Spleen (tissue), 11 donors: ENCODE measurements at regions not wholly inside any gene's neighbourhood (a gene's known extent, or its start where the extent isn't known, plus 50 kb on each side); places are given as distances from the start of the nearest gene placed in this dataset.

Experiments
- DNase-seq: peaks from one replicate; pipeline ENCODE4 v3.0.0-alpha.2; 2020
- H3K27ac ChIP-seq, 8 donors: fragments of 200-600 bp; sonication (generic) in 7 of 8; 1 replicate in 4 of 8; 2 replicates in 4 of 8; pipeline versions ENCODE4 v1.5.0 to v1.8.0; 2016 to 2021; ENCODE audit warnings: inconsistent platforms in 4 of 8, mild to moderate bottlenecking in 4 of 8, moderate library complexity in 1 of 8
- H3K27me3 ChIP-seq, 7 donors: fragments of 200-600 bp; sonication (generic) in 6 of 7; replicated peaks in 1 of 7; 1 replicate in 4 of 7; 2 replicates in 3 of 7; pipeline versions ENCODE4 v1.5.0 to v1.8.0; 2016 to 2021; ENCODE audit warnings: inconsistent platforms in 3 of 7, mild to moderate bottlenecking in 1 of 7
- H3K36me3 ChIP-seq, 6 donors: fragments of 200-600 bp; sonication (generic) in 5 of 6; 1 replicate in 4 of 6; 2 replicates in 2 of 6; pipeline versions ENCODE4 v1.5.0 to v1.8.0; 2016 to 2021; ENCODE audit warnings: inconsistent platforms in 2 of 6
- H3K4me1 ChIP-seq, 6 donors: fragments of 200-600 bp; sonication (generic) in 5 of 6; 1 replicate in 3 of 6; 2 replicates in 3 of 6; pipeline versions ENCODE4 v1.5.0 to v1.8.0; 2016 to 2021; ENCODE audit warnings: inconsistent platforms in 3 of 6
- H3K4me3 ChIP-seq, 8 donors: fragments of 200-600 bp; sonication (generic) in 7 of 8; 1 replicate in 4 of 8; 2 replicates in 4 of 8; pipeline versions ENCODE4 v1.5.0 to v1.8.0; 2016 to 2021; ENCODE audit warnings: inconsistent platforms in 4 of 8, mild to moderate bottlenecking in 4 of 8, moderate library complexity in 2 of 8
- H3K9me3 ChIP-seq, 8 donors: fragments of 200-600 bp; sonication (generic) in 7 of 8; 1 replicate in 4 of 8; 2 replicates in 4 of 8; pipeline versions ENCODE4 v1.5.0 to v1.8.0; 2016 to 2021; ENCODE audit warnings: inconsistent platforms in 4 of 8
- CTCF ChIP-seq, 11 experiments: fragments of 200-600 bp in 7 of 11; fragments of 450-650 bp in 4 of 11; sonication (generic) in 4 of 11; IDR thresholded peaks in 8 of 11; conservative IDR thresholded peaks in 3 of 11; 1 replicate in 7 of 11; 2 replicates in 4 of 11; pipeline versions ENCODE4 v1.4.0 to v1.8.0; 2016 to 2021; ENCODE audit warnings: antibody characterized with exemption in 11 of 11, inconsistent platforms in 4 of 11, mild to moderate bottlenecking in 1 of 11
- POLR2A ChIP-seq, 3 donors: fragments of 450-650 bp; IDR thresholded peaks; one replicate each; pipeline ENCODE4 v1.5.1; 2017; ENCODE audit warnings: antibody characterized with exemption in 3 of 3, mild to moderate bottlenecking in 1 of 3
- POLR2AphosphoS5 ChIP-seq, 3 donors: sonication (generic); formaldehyde crosslinking; IDR thresholded peaks; one replicate each; pipeline ENCODE4 v1.5.1; 2017; ENCODE audit warnings: antibody characterized with exemption in 3 of 3
- WGBS, 5 donors: extraction: QIAGEN DNeasy Blood & Tissue Kit in 3 of 5; methylation state at CpG; one replicate each; pipeline versions ENCODE4 v1.1.5 to v1.1.7; 2013 to 2018; 5-methylcytosine and 5-hydroxymethylcytosine counted together
- intact Hi-C: fragments of 100-400 bp; cut with DNase I; formaldehyde crosslinking; loops from one replicate; pipeline ENCODE4 v1.15.0; 2023; ENCODE audit warnings: low total_unique reads
- donor health status: healthy with polysubstance abuse.
- donor health status: DM: no; HTN: no; CAD: no; lungs with moderate emphysema.
- donor health status: DM: no; HTN: no; CAD: no.
- donor health status: Bipolar disorder and iron deficiency.
- donor health status: healthy.
- donor health status: DM: no; HTN: no; CAD: no.
- donor health status: DM: yes; HTN: yes; CAD: no.

- intact Hi-C loops = no loop called here
- H3K36me3 ChIP-seq = no peaks in the 10 kb centered on the region
- no peak for DNase-seq
- H3K4me3 ChIP-seq = no peak overlapping the region
- H3K27ac ChIP-seq = no peak overlapping the region
- no peaks in the 10 kb centered on the region for H3K4me1 ChIP-seq
- no peaks in the 10 kb centered on the region for H3K9me3 ChIP-seq
- TF ChIP-seq CTCF (IDR thresholded peaks at IDR 0.05 in 8 of 11, conservative IDR thresholded peaks at IDR 0.05 in 3 of 11) (no peak), POLR2A (IDR thresholded peaks at IDR 0.05) (no peak), POLR2AphosphoS5 (IDR thresholded peaks at IDR 0.05) (no peak)
- H3K27me3 ChIP-seq = no peaks in the 10 kb centered on the region
Measured at GRCh38 chr12:63208956-63209355, 58.0 kb upstream of the AVPR1A start.

- Histone ChIP-seq H3K27ac (no peak overlapping the region), H3K4me1 (no peaks in the 10 kb centered on the region), H3K4me3 (no peak overlapping the region), H3K27me3 (no peaks in the 10 kb centered on the region), H3K36me3 (no peaks in the 10 kb centered on the region), H3K9me3 (peaks cover 0 to 4% (median 0%) of the 10 kb centered on the region in 8 donors)
- intact Hi-C loops = no loop called here
- WGBS, 5 donors = 28 to 65% (median 48%) methylated on average over 3 of the region's 3 CpGs
- no peak for TF ChIP-seq CTCF (IDR thresholded peaks at IDR 0.05 in 8 of 11, conservative IDR thresholded peaks at IDR 0.05 in 3 of 11)
- no peak for TF ChIP-seq POLR2AphosphoS5 (IDR thresholded peaks at IDR 0.05)
- no peak for TF ChIP-seq POLR2A (IDR thresholded peaks at IDR 0.05)
- DNase-seq = no peak
Measured at GRCh38 chr12:63206909-63207308, 55.9 kb upstream of the AVPR1A start.

- Histone ChIP-seq H3K9me3 (peaks cover 0 to 6% (median 0%) of the 10 kb centered on the region in 8 donors), H3K27ac (no peak overlapping the region), H3K4me1 (no peaks in the 10 kb centered on the region), H3K27me3 (no peaks in the 10 kb centered on the region), H3K36me3 (no peaks in the 10 kb centered on the region), H3K4me3 (no peak overlapping the region)
- TF ChIP-seq POLR2AphosphoS5 (IDR thresholded peaks at IDR 0.05) = no peak
- no peak for TF ChIP-seq CTCF (IDR thresholded peaks at IDR 0.05 in 8 of 11, conservative IDR thresholded peaks at IDR 0.05 in 3 of 11)
- no peak for TF ChIP-seq POLR2A (IDR thresholded peaks at IDR 0.05)
- DNase-seq = no peak
- WGBS, 5 donors = 48 to 69% (median 56%) methylated on average over 1 of the region's 1 CpG
- intact Hi-C loops = no loop called here
Measured at GRCh38 chr12:63206494-63206893, 55.5 kb upstream of the AVPR1A start.
